Activated B cell treated with CpG ODN at 0.5 μM for 24 hours (primary cell): ENCODE measurements at regions not wholly inside any gene's neighbourhood (a gene's known extent, or its start where the extent isn't known, plus 50 kb on each side); places are given as distances from the start of the nearest gene placed in this dataset.

Experiments used
- ATAC-seq: fragments of 200-7000 bp; cut with Tn5 transposase; one replicate; pipeline ENCODE4 v1.10.0; 2021; ENCODE audit warnings: low read depth, mild to moderate bottlenecking, moderate library complexity
- CTCF ChIA-PET: fragments of 350-600 bp; sonication (Branson Sonifier 250); formaldehyde crosslinking; loops from one replicate; lab custom pipeline; 2021; ENCODE audit warnings: antibody characterized with exemption; lab: Charles Lee
- POLR2A ChIA-PET: fragments of 350-600 bp; sonication (Branson Sonifier 250); formaldehyde crosslinking; loops from one replicate; lab custom pipeline; 2021; ENCODE audit warnings: antibody characterized with exemption; lab: Charles Lee
- DNase-seq: peaks from one replicate; pipeline ENCODE4 v3.0.0; 2022
- H3K27ac Mint-ChIP-seq: one replicate; pipeline ENCODE4 v1.8.0; 2020; ENCODE audit warnings: mixed read lengths
- H3K27me3 Mint-ChIP-seq: one replicate; pipeline ENCODE4 v1.8.0; 2021; ENCODE audit warnings: mixed read lengths
- H3K36me3 Mint-ChIP-seq: one replicate; pipeline ENCODE4 v1.8.0; 2021; ENCODE audit warnings: low read depth, mixed read lengths
- H3K4me1 Mint-ChIP-seq: one replicate; pipeline ENCODE4 v1.8.0; 2021; ENCODE audit warnings: mixed read lengths
- H3K4me3 Mint-ChIP-seq: one replicate; pipeline ENCODE4 v1.8.0; 2020; ENCODE audit warnings: mild to moderate bottlenecking, mixed read lengths
- H3K9me3 Mint-ChIP-seq: one replicate; pipeline ENCODE4 v1.8.0; 2020; ENCODE audit warnings: mixed read lengths
- CTCF ChIP-seq: fragments of 200-600 bp; IDR thresholded peaks from one replicate; pipeline ENCODE4 v1.8.0; 2022; ENCODE audit warnings: antibody characterized with exemption, mild to moderate bottlenecking
- intact Hi-C: fragments of 100-400 bp; cut with micrococcal nuclease; formaldehyde crosslinking; loops from one replicate; pipeline ENCODE4 v1.15.1; 2024

GRCh38 chr12:93127107-93127560 is 198.0 kb upstream of the EEA1 start:
- DNase-seq, result no peak
- CTCF ChIA-PET, result no interaction called here

GRCh38 chr12:93127582-93128331 is 198.7 kb upstream of the EEA1 start:
- intact Hi-C loops, result no loop called here
- ATAC-seq (no peak), DNase-seq (no peak)
- H3K9me3 Mint-ChIP-seq, result no peaks in the 10 kb centered on the region
- POLR2A ChIA-PET, result interaction anchor here (0.5 kb wide), 1 partner anchor 278 kb away, joined by 4 read pairs; no protein-coding TSS in a partner anchor
- H3K27ac Mint-ChIP-seq, result no peak overlapping the region
- CTCF ChIA-PET, result no interaction called here
- no peaks in the 10 kb centered on the region for H3K27me3 Mint-ChIP-seq
- no peak for TF ChIP-seq CTCF
- no peaks in the 10 kb centered on the region for H3K36me3 Mint-ChIP-seq
- H3K4me3 Mint-ChIP-seq, result no peak overlapping the region
- H3K4me1 Mint-ChIP-seq, result peaks cover 26% of the 10 kb centered on the region

More at GRCh38 chr12:93127107-93127560, 198.0 kb upstream of the EEA1 start:
- TF ChIP-seq CTCF, result no peak
- H3K36me3 Mint-ChIP-seq, result no peaks in the 10 kb centered on the region
- ATAC-seq, result no peak
- no peak overlapping the region for H3K4me3 Mint-ChIP-seq
- peaks cover 26% of the 10 kb centered on the region for H3K4me1 Mint-ChIP-seq
- intact Hi-C loops, result no loop called here
- H3K9me3 Mint-ChIP-seq, result no peaks in the 10 kb centered on the region
- no peak overlapping the region for H3K27ac Mint-ChIP-seq
- no peaks in the 10 kb centered on the region for H3K27me3 Mint-ChIP-seq
- POLR2A ChIA-PET, result interaction anchor here (0.5 kb wide), 1 partner anchor 279 kb away, joined by 4 read pairs; no protein-coding TSS in a partner anchor

GRCh38 chr12:93128332-93128707 is 199.2 kb upstream of the EEA1 start:
- Mint-ChIP-seq H3K36me3 (no peaks in the 10 kb centered on the region), H3K27ac (no peak overlapping the region), H3K9me3 (no peaks in the 10 kb centered on the region), H3K27me3 (no peaks in the 10 kb centered on the region), H3K4me1 (peaks cover 26% of the 10 kb centered on the region), H3K4me3 (no peak overlapping the region)
- CTCF ChIA-PET, result no interaction called here
- DNase-seq (no peak), ATAC-seq (no peak)
- intact Hi-C loops, result no loop called here
- POLR2A ChIA-PET, result no interaction called here
- no peak for TF ChIP-seq CTCF

GRCh38 chr12:93130366-93131054 is 201.4 kb upstream of the EEA1 start:
- no peak for ATAC-seq
- no peaks in the 10 kb centered on the region for H3K9me3 Mint-ChIP-seq
- no peak overlapping the region for H3K27ac Mint-ChIP-seq
- no peak for TF ChIP-seq CTCF
- intact Hi-C loops, result no loop called here
- H3K27me3 Mint-ChIP-seq, result no peaks in the 10 kb centered on the region
- no peaks in the 10 kb centered on the region for H3K36me3 Mint-ChIP-seq
- peaks cover 36% of the 10 kb centered on the region for H3K4me1 Mint-ChIP-seq
- H3K4me3 Mint-ChIP-seq, result no peak overlapping the region
- ChIA-PET CTCF (no interaction called here), POLR2A (interaction anchor here (0.5 kb wide), 1 partner anchor 254 kb away, joined by 3 read pairs; no protein-coding TSS in a partner anchor)
- DNase-seq, result no peak

- no peak overlapping the region for H3K27ac Mint-ChIP-seq
- peaks cover 48% of the 10 kb centered on the region for H3K4me1 Mint-ChIP-seq
- no peaks in the 10 kb centered on the region for H3K27me3 Mint-ChIP-seq
- intact Hi-C loops, result no loop called here
- ChIA-PET CTCF (no interaction called here), POLR2A (no interaction called here)
- H3K9me3 Mint-ChIP-seq, result no peaks in the 10 kb centered on the region
- no peak for ATAC-seq
- TF ChIP-seq CTCF, result no peak
- H3K4me3 Mint-ChIP-seq, result no peak overlapping the region
- no peaks in the 10 kb centered on the region for H3K36me3 Mint-ChIP-seq
- no peak for DNase-seq
These were observed 204.3 kb upstream of the EEA1 start for GRCh38 chr12:93133361-93133760.
